ENCODE measurements at regions not wholly inside any gene's neighbourhood (a gene's known extent, or its start where the extent isn't known, plus 50 kb on each side); places are given as distances from the start of the nearest gene placed in this dataset.

DNA sequence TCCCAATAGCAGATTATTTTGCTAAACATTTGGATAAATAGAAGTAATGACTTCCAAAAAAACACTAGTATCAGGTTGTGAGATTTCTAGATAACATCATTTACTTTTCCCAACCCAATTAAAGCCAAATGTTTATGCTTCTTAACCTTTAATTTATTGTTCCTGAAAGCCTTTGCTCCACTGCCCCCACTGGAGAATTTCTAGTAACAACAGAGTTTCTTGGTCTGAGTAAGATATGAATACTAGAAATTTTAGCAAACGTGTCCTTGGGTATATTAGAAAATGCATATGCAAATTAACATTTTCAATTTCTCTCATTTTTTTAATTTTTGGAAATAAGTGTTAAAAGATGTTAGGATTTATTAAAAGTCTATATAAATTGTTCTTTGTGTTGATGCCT is 958.0 kb upstream of the PHF14 start:
- H3K4me1 ChIP-seq: no peaks in the 10 kb centered on the region
- H3K9me3 ChIP-seq: no peaks in the 10 kb centered on the region
- DNase-seq: no peak
- H3K36me3 ChIP-seq: no peaks in the 10 kb centered on the region
- no peaks in the 10 kb centered on the region for H3K27me3 ChIP-seq
- H3K4me3 ChIP-seq: no peak overlapping the region
- intact Hi-C loops (cut with DNase I; ENCODE audit: low total_unique reads): no loop called here
- H3K27ac ChIP-seq: no peak overlapping the region
- no peak for TF ChIP-seq CTCF (IDR thresholded peaks at IDR 0.05)

- no peak for DNase-seq
- TF ChIP-seq CTCF (IDR thresholded peaks at IDR 0.05): no peak
- H3K9me3 ChIP-seq: no peaks in the 10 kb centered on the region
- intact Hi-C loops (cut with DNase I; ENCODE audit: low total_unique reads): no loop called here
- no peak overlapping the region for H3K27ac ChIP-seq
- H3K36me3 ChIP-seq: no peaks in the 10 kb centered on the region
- no peak overlapping the region for H3K4me3 ChIP-seq
- no peaks in the 10 kb centered on the region for H3K4me1 ChIP-seq
- no peaks in the 10 kb centered on the region for H3K27me3 ChIP-seq
Measured at GRCh38 chr7:10022480-10022879, 951.2 kb upstream of the PHF14 start.

GRCh38 chr7:10022957-10023356 is 950.7 kb upstream of the PHF14 start:
- DNase-seq: no peak
- H3K4me1 ChIP-seq: no peaks in the 10 kb centered on the region
- TF ChIP-seq CTCF (IDR thresholded peaks at IDR 0.05): peak in 1 of 2 experiments; percentile 17
- H3K27ac ChIP-seq: no peak overlapping the region
- H3K4me3 ChIP-seq: no peak overlapping the region
- H3K36me3 ChIP-seq: no peaks in the 10 kb centered on the region
- intact Hi-C loops (cut with DNase I; ENCODE audit: low total_unique reads): no loop called here
- H3K9me3 ChIP-seq: no peaks in the 10 kb centered on the region
- H3K27me3 ChIP-seq: no peaks in the 10 kb centered on the region

GRCh38 chr7:10034843-10035556 is 938.7 kb upstream of the PHF14 start:
- H3K27ac ChIP-seq: no peak overlapping the region
- H3K4me1 ChIP-seq: no peaks in the 10 kb centered on the region
- H3K4me3 ChIP-seq: no peak overlapping the region
- DNase-seq: no peak
- H3K27me3 ChIP-seq: no peaks in the 10 kb centered on the region
- TF ChIP-seq CTCF (IDR thresholded peaks at IDR 0.05): no peak
- H3K36me3 ChIP-seq: no peaks in the 10 kb centered on the region
- no peaks in the 10 kb centered on the region for H3K9me3 ChIP-seq
- intact Hi-C loops (cut with DNase I; ENCODE audit: low total_unique reads): no loop called here

DNA sequence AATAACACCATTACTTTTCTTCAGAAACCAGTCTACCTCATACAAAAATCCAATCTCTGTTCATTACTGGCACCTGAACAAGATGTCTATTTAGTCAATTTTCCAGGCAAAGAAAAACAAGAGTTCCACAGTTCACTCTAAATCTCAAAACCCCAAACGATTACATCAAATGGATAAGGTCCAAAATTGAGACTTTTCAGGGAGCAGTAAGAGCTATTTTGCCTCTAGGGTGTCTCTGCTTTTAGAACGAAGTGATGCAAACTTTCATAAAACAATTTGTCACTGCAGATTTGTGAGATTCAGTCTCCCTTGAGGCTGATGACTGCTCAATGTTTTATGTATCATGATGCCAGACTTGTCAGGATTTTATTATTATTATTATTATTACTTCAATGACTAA is 937.0 kb upstream of the PHF14 start:
- DNase-seq: no peak
- H3K4me1 ChIP-seq: no peaks in the 10 kb centered on the region
- H3K4me3 ChIP-seq: no peak overlapping the region
- H3K27ac ChIP-seq: no peak overlapping the region
- no peaks in the 10 kb centered on the region for H3K36me3 ChIP-seq
- H3K27me3 ChIP-seq: no peaks in the 10 kb centered on the region
- TF ChIP-seq CTCF (IDR thresholded peaks at IDR 0.05): no peak
- intact Hi-C loops (cut with DNase I; ENCODE audit: low total_unique reads): no loop called here
- no peaks in the 10 kb centered on the region for H3K9me3 ChIP-seq

- Histone ChIP-seq H3K4me1 (no peaks in the 10 kb centered on the region), H3K27ac (no peak overlapping the region), H3K9me3 (no peaks in the 10 kb centered on the region), H3K36me3 (no peaks in the 10 kb centered on the region), H3K27me3 (no peaks in the 10 kb centered on the region), H3K4me3 (no peak overlapping the region)
- no peak for DNase-seq
- TF ChIP-seq CTCF (IDR thresholded peaks at IDR 0.05): no peak
- intact Hi-C loops (cut with DNase I; ENCODE audit: low total_unique reads): no loop called here
Measured at GRCh38 chr7:10038351-10038750, 935.3 kb upstream of the PHF14 start.

All from tibial artery (tissue), 4 donors.